ENCODE measurements at regions not wholly inside any gene's neighbourhood (a gene's known extent, or its start where the extent isn't known, plus 50 kb on each side); places are given as distances from the start of the nearest gene placed in this dataset.

GRCh38 chr14:21891921-21892320, 218.3 kb upstream of the OR4E1 start:
- TF ChIP-seq CTCF (optimal IDR thresholded peaks at IDR 0.05 in 1 of 3, IDR thresholded peaks at IDR 0.05 in 1 of 3, conservative IDR thresholded peaks at IDR 0.05 in 1 of 3; ENCODE audit: extremely low read depth in 1 of 3, insufficient read depth in 2 of 3, low read length in 3 of 3) (no peak), EZH2 (IDR thresholded peaks at IDR 0.05; ENCODE audit: low read length) (no peak)
